Sigmoid colon (tissue), 6 donors: ENCODE measurements at regions not wholly inside any gene's neighbourhood (a gene's known extent, or its start where the extent isn't known, plus 50 kb on each side); places are given as distances from the start of the nearest gene placed in this dataset.

Experiments
- DNase-seq: peaks from one replicate; pipeline ENCODE4 v3.0.0-alpha.2; 2019
- H3K27ac ChIP-seq, 4 donors: fragments of 200-600 bp; sonication (generic); one replicate each; pipeline ENCODE4 v1.5.1; 2016 to 2019; ENCODE audit warnings: mild to moderate bottlenecking in 1 of 4
- H3K27me3 ChIP-seq, 3 donors: fragments of 200-600 bp; sonication (generic); one replicate each; pipeline ENCODE4 v1.5.1; 2019; ENCODE audit warnings: mild to moderate bottlenecking in 1 of 3
- H3K36me3 ChIP-seq, 4 donors: fragments of 200-600 bp; sonication (generic); one replicate each; pipeline ENCODE4 v1.5.1; 2016 to 2019
- H3K4me1 ChIP-seq, 4 donors: fragments of 200-600 bp; sonication (generic); one replicate each; pipeline ENCODE4 v1.5.1; 2017 to 2019
- H3K4me3 ChIP-seq, 4 donors: fragments of 200-600 bp; sonication (generic); one replicate each; pipeline ENCODE4 v1.5.1; 2017 to 2019; ENCODE audit warnings: mild to moderate bottlenecking in 2 of 4, moderate library complexity in 1 of 4
- H3K9me3 ChIP-seq, 4 donors: fragments of 200-600 bp in 3 of 4; sonication (generic) in 3 of 4; one replicate each; pipeline versions ENCODE4 v1.5.1 to v1.6.1; 2013 to 2019
- EP300 ChIP-seq, 4 donors: sonication (generic); formaldehyde crosslinking; IDR thresholded peaks; one replicate each; pipeline ENCODE4 v1.6.1; 2017; ENCODE audit warnings: antibody characterized with exemption in 4 of 4
- POLR2A ChIP-seq, 2 donors: fragments of 450-650 bp; IDR thresholded peaks; one replicate each; pipeline ENCODE4 v1.6.1; 2016; ENCODE audit warnings: antibody characterized with exemption in 2 of 2, mild to moderate bottlenecking in 2 of 2, moderate library complexity in 2 of 2
- POLR2AphosphoS5 ChIP-seq, 4 donors: sonication (generic); formaldehyde crosslinking; IDR thresholded peaks; one replicate each; pipeline ENCODE4 v1.6.1; 2017; ENCODE audit warnings: antibody characterized with exemption in 4 of 4
- WGBS, 2 donors: extraction: QIAGEN DNeasy Blood & Tissue Kit; methylation state at CpG; one replicate each; pipeline ENCODE4 v1.1.7; 2013; 5-methylcytosine and 5-hydroxymethylcytosine counted together
- intact Hi-C: fragments of 100-400 bp; cut with DNase I; formaldehyde crosslinking; loops from one replicate; pipeline ENCODE4 v1.15.1; 2023
- TF ChIP-seq, protein P1 (sequence below), 4 experiments: fragments of 450-650 bp in 3 of 4; fragments of 200-600 bp in 1 of 4; IDR thresholded peaks; one replicate each; pipeline ENCODE4 v1.5.1; 2016 to 2019; ENCODE audit warnings: antibody characterized with exemption in 4 of 4, mild to moderate bottlenecking in 3 of 4, moderate library complexity in 2 of 4
- donor health status: healthy with polysubstance abuse.
- donor health status: healthy.

DNA sequence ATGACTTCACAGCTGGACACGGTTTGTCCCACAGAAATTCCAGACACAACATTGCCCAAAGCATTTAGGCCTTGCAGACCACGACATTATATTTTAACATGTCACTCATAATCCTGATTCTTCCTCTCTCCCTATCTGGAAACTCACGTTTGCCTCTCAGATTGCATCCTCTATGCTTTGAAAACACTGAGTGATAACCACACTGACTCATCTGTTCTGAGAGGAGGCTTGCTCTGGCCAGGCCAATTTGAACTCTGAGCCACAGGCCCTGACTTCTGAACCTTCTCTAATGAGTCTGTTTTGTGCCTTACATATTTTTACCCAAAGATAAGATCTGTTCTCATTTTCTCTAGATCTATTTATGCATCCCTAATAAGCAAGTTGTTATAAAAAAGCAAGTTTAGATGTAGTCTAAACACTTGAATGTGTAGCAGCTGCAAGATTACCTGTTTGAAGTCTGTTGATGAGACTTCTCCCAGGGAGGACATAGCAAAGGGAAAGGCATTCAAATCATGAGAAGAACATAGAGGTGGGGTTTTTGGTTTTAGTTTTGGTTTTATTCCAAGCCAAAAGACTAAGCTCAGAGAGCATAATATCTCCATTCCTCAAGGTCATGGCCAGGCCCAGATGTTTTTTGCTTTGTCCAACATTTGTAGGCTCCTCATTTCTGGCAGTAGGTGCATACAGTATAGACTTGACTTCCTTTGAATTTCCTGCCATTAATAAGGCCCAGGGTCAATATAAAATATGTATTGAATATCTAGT, 234.4 kb upstream of the LRTM1 start:
- no peaks in the 10 kb centered on the region for H3K9me3 ChIP-seq
- H3K4me3 ChIP-seq: no peak overlapping the region
- intact Hi-C loops: no loop called here
- H3K36me3 ChIP-seq: no peaks in the 10 kb centered on the region
- H3K27ac ChIP-seq: no peak overlapping the region
- no peak for DNase-seq
- peaks cover 0 to 20% (median 9%) of the 10 kb centered on the region in 4 donors for H3K4me1 ChIP-seq
- no peak for TF ChIP-seq POLR2AphosphoS5 (IDR thresholded peaks at IDR 0.05)
- TF ChIP-seq, protein P1, sequence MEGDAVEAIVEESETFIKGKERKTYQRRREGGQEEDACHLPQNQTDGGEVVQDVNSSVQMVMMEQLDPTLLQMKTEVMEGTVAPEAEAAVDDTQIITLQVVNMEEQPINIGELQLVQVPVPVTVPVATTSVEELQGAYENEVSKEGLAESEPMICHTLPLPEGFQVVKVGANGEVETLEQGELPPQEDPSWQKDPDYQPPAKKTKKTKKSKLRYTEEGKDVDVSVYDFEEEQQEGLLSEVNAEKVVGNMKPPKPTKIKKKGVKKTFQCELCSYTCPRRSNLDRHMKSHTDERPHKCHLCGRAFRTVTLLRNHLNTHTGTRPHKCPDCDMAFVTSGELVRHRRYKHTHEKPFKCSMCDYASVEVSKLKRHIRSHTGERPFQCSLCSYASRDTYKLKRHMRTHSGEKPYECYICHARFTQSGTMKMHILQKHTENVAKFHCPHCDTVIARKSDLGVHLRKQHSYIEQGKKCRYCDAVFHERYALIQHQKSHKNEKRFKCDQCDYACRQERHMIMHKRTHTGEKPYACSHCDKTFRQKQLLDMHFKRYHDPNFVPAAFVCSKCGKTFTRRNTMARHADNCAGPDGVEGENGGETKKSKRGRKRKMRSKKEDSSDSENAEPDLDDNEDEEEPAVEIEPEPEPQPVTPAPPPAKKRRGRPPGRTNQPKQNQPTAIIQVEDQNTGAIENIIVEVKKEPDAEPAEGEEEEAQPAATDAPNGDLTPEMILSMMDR (IDR thresholded peaks at IDR 0.05): no peak
- TF ChIP-seq POLR2A (IDR thresholded peaks at IDR 0.05): no peak
- TF ChIP-seq EP300 (IDR thresholded peaks at IDR 0.05): no peak
- 68 to 74% methylated on average over 3 of the region's 3 CpGs for WGBS, 2 donors
- H3K27me3 ChIP-seq: no peaks in the 10 kb centered on the region

DNA sequence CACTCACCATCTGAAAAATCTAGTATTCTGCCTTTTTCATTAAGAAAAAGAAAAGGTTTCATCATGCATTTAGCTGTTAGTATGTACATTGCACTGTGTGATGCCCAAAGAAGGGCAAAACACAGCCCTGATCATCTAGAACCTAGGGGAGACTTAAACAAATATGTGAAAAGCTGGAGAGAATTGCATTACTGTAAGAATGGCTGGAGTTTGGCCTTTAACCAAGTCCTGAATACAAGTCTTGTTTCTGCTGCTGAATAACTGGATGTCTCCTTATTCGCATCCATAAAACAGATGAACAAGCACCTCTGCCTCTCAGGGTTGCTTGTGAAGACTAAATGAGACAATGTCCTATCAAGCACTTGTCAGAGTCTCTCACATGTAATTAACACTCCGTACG, 233.4 kb upstream of the LRTM1 start:
- Histone ChIP-seq H3K27me3 (no peaks in the 10 kb centered on the region), H3K4me1 (peaks cover 0 to 16% (median 4%) of the 10 kb centered on the region in 4 donors), H3K27ac (no peak overlapping the region), H3K4me3 (no peak overlapping the region), H3K36me3 (no peaks in the 10 kb centered on the region), H3K9me3 (no peaks in the 10 kb centered on the region)
- TF ChIP-seq POLR2AphosphoS5 (IDR thresholded peaks at IDR 0.05) (no peak), EP300 (IDR thresholded peaks at IDR 0.05) (no peak), POLR2A (IDR thresholded peaks at IDR 0.05) (no peak)
- TF ChIP-seq, protein P1 (IDR thresholded peaks at IDR 0.05): no peak
- intact Hi-C loops: no loop called here
- WGBS, 2 donors: 90 to 92% methylated on average over 3 of the region's 3 CpGs
- no peak for DNase-seq

- Histone ChIP-seq H3K36me3 (no peaks in the 10 kb centered on the region), H3K9me3 (no peaks in the 10 kb centered on the region), H3K27ac (no peak overlapping the region), H3K27me3 (no peaks in the 10 kb centered on the region), H3K4me3 (no peak overlapping the region), H3K4me1 (peaks cover 0 to 16% (median 4%) of the 10 kb centered on the region in 4 donors)
- no peak for DNase-seq
- WGBS, 2 donors: 55 to 72% methylated on average over 12 of the region's 12 CpGs
- intact Hi-C loops: no loop called here
- TF ChIP-seq EP300 (IDR thresholded peaks at IDR 0.05) (no peak), POLR2A (IDR thresholded peaks at IDR 0.05) (no peak), POLR2AphosphoS5 (IDR thresholded peaks at IDR 0.05) (no peak)
- TF ChIP-seq, protein P1 (IDR thresholded peaks at IDR 0.05): no peak
These were observed 232.6 kb upstream of the LRTM1 start for GRCh38 chr3:55160241-55160983.

DNA sequence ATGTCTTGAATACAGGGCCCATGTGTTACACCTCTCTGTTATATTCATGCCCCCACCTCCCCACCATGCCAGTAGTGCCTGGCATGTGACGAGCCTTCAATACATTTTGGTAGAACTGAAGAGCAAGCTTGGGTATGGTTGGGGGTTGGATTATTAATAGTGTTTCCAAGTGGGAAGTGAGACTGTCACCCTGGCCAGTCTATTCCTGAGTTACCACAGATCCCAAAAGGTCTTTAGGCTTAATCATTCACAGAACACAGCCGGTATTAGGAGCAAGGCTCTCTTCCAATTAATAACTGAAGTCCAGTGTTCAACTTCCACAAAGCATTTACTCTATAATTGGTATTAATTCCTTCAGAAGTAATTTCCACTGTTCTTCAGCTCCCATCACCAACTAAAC, 231.9 kb upstream of the LRTM1 start:
- H3K4me1 ChIP-seq: peaks cover 0 to 11% (median 3%) of the 10 kb centered on the region in 4 donors
- no peak for DNase-seq
- H3K9me3 ChIP-seq: no peaks in the 10 kb centered on the region
- 80 to 86% methylated on average over 2 of the region's 2 CpGs for WGBS, 2 donors
- no peaks in the 10 kb centered on the region for H3K36me3 ChIP-seq
- intact Hi-C loops: no loop called here
- H3K4me3 ChIP-seq: no peak overlapping the region
- no peak overlapping the region for H3K27ac ChIP-seq
- no peak for TF ChIP-seq POLR2A (IDR thresholded peaks at IDR 0.05)
- TF ChIP-seq, protein P1 (IDR thresholded peaks at IDR 0.05): no peak
- no peak for TF ChIP-seq POLR2AphosphoS5 (IDR thresholded peaks at IDR 0.05)
- no peak for TF ChIP-seq EP300 (IDR thresholded peaks at IDR 0.05)
- H3K27me3 ChIP-seq: no peaks in the 10 kb centered on the region
